ENCODE measurements at regions not wholly inside any gene's neighbourhood (a gene's known extent, or its start where the extent isn't known, plus 50 kb on each side); places are given as distances from the start of the nearest gene placed in this dataset.

DNA sequence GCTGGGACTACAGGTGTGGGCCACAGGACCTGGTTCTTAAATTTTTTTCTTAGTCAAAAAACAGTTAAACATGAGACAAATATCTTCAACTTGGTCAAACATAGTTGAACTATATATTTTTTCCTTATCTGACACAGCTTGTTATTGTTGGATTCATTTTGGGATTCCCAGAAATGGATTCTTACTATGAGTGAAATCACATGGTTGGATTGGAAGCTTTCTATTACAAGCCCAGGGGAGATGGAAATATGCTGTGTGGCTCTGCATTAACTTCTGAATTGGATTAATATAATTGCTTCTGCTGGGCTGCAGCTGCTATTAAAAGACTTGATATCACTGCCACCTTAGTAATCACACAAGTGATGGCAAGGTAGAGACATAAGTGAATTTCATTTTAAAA is 126.4 kb upstream of the DUSP22 start:
- TF ChIP-seq ZNF660 (tag by site-specific recombination; IDR thresholded peaks at IDR 0.05) (no peak), PBX3 (CRISPR knock-in tag; IDR thresholded peaks at IDR 0.05) (no peak), SALL2 (tag by site-specific recombination; IDR thresholded peaks at IDR 0.05; ENCODE audit: borderline replicate concordance) (no peak), ZNF239 (tag by site-specific recombination; IDR thresholded peaks at IDR 0.05) (no peak), ZNF114 (tag by site-specific recombination; IDR thresholded peaks at IDR 0.05) (no peak), ZNF335 (tag by site-specific recombination; conservative IDR thresholded peaks at IDR 0.05) (no peak), ZNF629 (tag by site-specific recombination; IDR thresholded peaks at IDR 0.05) (no peak), ZNF121 (tag by site-specific recombination; IDR thresholded peaks at IDR 0.05) (no peak), ZBTB49 (tag by site-specific recombination; IDR thresholded peaks at IDR 0.05; ENCODE audit: low read depth) (no peak)
- TF ChIP-seq, protein P1, sequence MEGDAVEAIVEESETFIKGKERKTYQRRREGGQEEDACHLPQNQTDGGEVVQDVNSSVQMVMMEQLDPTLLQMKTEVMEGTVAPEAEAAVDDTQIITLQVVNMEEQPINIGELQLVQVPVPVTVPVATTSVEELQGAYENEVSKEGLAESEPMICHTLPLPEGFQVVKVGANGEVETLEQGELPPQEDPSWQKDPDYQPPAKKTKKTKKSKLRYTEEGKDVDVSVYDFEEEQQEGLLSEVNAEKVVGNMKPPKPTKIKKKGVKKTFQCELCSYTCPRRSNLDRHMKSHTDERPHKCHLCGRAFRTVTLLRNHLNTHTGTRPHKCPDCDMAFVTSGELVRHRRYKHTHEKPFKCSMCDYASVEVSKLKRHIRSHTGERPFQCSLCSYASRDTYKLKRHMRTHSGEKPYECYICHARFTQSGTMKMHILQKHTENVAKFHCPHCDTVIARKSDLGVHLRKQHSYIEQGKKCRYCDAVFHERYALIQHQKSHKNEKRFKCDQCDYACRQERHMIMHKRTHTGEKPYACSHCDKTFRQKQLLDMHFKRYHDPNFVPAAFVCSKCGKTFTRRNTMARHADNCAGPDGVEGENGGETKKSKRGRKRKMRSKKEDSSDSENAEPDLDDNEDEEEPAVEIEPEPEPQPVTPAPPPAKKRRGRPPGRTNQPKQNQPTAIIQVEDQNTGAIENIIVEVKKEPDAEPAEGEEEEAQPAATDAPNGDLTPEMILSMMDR (tag by site-specific recombination; IDR thresholded peaks at IDR 0.05): no peak
- TF ChIP-seq, protein P2, sequence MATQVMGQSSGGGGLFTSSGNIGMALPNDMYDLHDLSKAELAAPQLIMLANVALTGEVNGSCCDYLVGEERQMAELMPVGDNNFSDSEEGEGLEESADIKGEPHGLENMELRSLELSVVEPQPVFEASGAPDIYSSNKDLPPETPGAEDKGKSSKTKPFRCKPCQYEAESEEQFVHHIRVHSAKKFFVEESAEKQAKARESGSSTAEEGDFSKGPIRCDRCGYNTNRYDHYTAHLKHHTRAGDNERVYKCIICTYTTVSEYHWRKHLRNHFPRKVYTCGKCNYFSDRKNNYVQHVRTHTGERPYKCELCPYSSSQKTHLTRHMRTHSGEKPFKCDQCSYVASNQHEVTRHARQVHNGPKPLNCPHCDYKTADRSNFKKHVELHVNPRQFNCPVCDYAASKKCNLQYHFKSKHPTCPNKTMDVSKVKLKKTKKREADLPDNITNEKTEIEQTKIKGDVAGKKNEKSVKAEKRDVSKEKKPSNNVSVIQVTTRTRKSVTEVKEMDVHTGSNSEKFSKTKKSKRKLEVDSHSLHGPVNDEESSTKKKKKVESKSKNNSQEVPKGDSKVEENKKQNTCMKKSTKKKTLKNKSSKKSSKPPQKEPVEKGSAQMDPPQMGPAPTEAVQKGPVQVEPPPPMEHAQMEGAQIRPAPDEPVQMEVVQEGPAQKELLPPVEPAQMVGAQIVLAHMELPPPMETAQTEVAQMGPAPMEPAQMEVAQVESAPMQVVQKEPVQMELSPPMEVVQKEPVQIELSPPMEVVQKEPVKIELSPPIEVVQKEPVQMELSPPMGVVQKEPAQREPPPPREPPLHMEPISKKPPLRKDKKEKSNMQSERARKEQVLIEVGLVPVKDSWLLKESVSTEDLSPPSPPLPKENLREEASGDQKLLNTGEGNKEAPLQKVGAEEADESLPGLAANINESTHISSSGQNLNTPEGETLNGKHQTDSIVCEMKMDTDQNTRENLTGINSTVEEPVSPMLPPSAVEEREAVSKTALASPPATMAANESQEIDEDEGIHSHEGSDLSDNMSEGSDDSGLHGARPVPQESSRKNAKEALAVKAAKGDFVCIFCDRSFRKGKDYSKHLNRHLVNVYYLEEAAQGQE (tag by site-specific recombination; IDR thresholded peaks at IDR 0.05): no peak

Measured in HEK293 (cell line).